Prostate gland (tissue), 2 donors: ENCODE measurements at regions not wholly inside any gene's neighbourhood (a gene's known extent, or its start where the extent isn't known, plus 50 kb on each side); places are given as distances from the start of the nearest gene placed in this dataset.

Experiments
- CTCF ChIP-seq, 4 experiments: fragments of 200-600 bp in 2 of 4; fragments of 450-650 bp in 2 of 4; sonication (generic) in 2 of 4; IDR thresholded peaks; 1 replicate in 3 of 4; 2 replicates in 1 of 4; pipeline ENCODE4 v1.5.1; 2016 to 2019; ENCODE audit warnings: antibody characterized with exemption in 4 of 4, mild to moderate bottlenecking in 2 of 4, moderate library complexity in 2 of 4
- POLR2A ChIP-seq: fragments of 450-650 bp; IDR thresholded peaks from one replicate; pipeline ENCODE4 v1.6.1; 2016; ENCODE audit warnings: antibody characterized with exemption, mild to moderate bottlenecking

GRCh38 chrX:43266487-43266886 lies 389.6 kb upstream of the MAOA start:
- no peak for TF ChIP-seq POLR2A
- no peak for TF ChIP-seq CTCF (IDR thresholded peaks at IDR 0.05)
